ENCODE measurements at regions not wholly inside any gene's neighbourhood (a gene's known extent, or its start where the extent isn't known, plus 50 kb on each side); places are given as distances from the start of the nearest gene placed in this dataset.

- DNase-seq, result no peak
These were observed 272.4 kb upstream of the MYO3A start for GRCh38 chr10:25661632-25662031.

DNA sequence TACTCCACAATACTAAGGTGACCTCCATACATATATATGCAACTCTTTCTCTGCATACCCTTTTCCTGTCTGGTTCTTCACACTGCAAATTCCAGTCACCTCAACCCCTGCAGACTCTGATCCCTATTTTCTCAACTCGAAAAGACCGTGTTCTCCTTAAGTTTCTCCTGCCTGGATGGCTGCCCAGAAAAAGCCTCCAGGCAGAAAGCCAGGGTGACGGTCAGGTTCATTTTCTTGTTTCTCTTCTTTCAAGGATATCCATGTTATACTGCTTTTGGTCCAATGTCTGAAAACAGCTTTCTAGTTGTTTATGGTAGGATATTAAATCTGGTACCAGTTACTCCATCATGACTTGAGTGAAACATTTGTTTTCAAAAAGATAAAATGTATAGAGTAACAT is 267.8 kb upstream of the MYO3A start:
- DNase-seq, result no peak

DNA sequence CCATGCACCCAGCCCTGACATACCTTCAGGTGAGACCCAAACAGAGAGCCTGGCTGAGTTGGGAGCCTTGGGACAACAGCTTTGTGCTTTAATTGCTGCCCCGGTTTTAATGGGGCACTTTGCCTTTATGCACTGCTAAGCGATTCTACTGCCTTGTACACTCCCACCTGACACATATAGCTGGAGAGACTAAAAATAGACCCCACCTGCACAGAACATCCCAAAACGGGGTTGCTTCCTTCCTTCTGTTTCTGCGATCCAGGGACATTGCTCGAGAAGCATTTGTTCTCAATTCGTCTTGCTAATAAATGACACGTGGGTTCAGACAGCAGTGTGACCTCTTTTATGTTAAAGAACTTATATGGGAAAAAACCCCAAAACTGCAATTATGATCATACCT is 258.8 kb upstream of the MYO3A start:
- no peak for DNase-seq

DNA sequence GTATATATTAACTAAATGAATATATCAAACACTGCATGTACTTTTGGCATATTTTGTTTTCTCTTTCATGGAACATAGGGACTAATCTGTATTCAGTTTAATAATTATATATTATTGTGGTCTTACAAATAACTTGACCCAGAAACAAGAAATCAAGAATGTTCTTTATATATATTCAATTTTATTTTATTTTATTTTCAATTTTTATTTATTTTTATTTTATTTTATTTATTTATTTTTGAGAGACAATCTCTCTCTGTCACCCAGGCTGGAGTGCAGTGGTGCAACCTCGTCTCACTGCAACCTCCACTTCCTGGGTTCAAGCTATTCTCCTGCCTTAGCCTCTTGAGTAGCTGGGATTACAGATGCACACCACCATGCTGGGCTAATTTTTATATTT is 258.4 kb upstream of the MYO3A start:
- DNase-seq, result no peak

GRCh38 chr10:25678220-25678619 is 255.8 kb upstream of the MYO3A start:
- DNase-seq, result no peak

DNA sequence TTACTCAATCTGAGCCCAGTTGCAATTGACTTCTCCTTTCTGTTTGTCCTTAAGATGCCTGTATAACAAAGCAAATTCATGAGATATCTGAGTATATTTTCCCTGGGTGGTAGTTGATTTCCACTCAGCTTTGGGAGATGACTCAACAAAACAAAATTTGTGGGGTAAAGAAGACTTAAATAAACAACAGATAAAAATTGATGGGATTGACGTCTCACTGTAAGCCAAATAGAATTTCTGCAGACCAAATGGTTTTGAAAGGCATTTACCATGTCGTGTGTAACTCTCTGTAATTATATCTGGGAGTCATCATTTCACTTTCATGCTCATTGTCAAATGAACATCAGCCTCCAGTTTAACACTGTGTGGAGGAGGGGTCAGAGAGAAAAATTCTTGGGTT is 255.4 kb upstream of the MYO3A start:
- no peak for DNase-seq

GRCh38 chr10:25682203-25682851 is 251.7 kb upstream of the MYO3A start:
- DNase-seq, result no peak

- DNase-seq, result no peak
These were observed 250.7 kb upstream of the MYO3A start for GRCh38 chr10:25683344-25683743.

DNA sequence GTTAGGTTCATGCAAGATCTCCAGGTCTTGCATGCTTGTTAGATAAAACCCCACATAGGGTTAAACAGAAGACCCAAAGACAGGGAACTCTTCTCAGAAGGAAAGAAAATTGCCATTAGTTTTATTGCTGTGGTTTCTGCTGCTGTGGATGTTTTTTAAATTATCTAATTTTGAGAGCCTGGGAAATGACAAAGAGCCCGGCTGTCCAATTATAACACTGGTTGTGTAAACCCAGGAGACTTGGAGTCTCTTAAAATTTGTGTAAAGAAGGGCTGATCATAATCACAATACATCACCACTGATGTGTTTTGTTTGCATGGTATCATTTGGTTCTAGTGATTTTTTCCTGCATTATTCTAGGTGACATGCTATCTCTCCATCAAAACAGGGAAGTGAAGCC is 246.5 kb upstream of the MYO3A start:
- no peak for DNase-seq

GRCh38 chr10:25689346-25690100 is 244.5 kb upstream of the MYO3A start:
- no peak for DNase-seq

GRCh38 chr10:25692761-25693160 is 241.3 kb upstream of the MYO3A start:
- DNase-seq, result no peak

DNA sequence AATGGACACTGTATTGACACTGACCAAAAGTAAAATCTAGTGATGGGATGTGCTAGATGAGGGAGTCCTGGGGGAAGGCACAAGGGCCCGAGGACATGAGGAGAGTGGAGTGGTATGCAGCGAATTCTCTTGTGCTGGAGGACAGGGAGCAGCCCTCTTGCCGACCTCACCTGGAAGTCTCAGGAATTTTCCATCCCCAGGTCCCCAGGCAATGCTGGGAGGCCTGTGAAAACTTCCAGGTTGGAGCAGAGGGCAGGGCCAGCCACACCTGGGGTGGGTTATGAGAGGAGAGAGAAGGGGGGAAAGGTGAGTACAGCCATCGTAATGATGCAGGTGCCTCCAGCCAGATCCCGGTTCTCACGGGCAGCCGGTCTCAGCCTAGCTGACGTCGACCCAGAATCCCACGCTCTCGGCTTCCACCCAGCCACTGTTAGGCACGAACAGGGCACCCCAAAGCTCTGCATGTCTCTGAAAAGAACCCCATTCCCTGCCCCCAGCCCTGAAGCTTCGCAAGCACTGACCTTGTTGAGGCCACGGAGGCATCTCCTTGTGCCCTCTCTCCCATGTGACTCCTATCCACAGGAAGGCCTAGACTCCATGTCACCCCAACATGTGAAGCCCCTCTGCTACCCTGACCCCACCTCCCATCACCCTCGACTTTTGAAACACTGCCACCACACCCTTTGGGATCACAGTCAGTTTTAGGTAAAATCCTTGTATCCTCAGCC is 239.7 kb upstream of the MYO3A start:
- DNase-seq, result no peak

DNA sequence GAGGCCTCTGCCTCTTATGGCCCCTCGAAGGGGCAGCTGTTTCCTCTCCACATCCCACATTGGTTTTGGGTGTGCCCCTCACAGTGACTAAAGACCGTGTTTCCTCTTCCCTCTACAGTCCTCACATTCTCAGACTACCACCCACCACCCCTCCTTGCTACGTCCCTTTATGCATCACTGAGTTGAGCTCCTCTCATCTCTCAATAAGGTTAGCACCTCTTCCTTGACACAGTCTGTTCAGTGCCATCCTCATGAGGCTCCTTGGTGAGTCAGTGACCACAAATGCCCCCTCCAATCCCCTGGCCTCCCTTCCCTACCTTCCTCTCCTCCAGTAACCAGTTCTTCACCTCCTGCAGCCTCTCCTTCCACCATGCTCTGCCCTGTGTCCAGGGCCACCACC is 239.1 kb upstream of the MYO3A start:
- DNase-seq, result no peak

DNA sequence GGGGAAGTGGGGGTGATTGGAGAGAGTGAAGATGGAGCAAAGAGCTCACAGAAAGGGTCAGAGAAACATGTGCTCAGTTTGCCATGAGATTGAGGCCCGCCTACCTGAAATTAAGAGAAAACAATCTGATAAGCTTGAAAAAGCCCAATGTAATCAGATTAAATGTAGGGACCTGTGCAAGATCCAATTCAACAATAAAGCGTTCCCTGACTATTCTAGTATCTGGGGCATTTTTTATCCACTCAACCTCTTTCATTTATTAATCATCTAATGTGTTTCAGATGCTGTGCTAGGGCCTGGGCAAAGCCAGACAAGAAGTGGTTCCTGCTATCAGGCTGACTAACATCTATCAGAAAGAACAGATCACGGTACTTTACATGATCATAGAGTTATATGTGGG is 238.4 kb upstream of the MYO3A start:
- no peak for DNase-seq

DNA sequence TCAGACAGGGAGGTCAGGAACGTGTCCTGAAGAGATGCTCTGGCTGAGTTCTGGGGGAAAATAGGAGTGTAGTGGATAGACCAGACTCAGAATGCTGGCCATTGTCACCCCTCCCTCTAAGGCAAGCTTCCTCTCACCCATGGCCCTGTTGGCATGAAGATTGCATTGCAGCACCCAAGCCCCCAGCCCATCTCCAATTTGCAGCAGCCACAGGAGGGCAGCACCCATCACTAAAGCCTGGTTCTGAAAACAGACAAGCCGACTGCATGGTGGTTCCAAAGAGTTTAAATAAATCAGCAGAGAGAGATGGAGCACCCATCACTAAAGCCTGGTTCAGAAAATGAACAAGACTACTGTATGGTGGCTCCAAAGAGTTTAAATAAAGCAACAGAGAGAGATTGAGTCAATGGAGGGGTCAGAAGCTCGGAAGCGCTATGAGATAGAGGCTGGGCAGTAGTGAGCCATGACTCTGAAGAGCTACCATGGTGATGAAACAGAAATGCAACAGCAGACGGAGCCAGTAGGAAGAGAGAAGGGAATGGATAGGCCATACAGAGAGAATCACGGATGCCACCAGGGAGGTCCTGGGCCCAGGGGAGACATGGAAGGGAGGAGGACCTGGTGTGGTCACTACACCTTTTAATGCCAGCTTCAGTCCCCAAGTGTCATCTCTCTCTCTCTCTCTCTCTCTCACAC is 237.9 kb upstream of the MYO3A start:
- DNase-seq, result no peak

GRCh38 chr10:25697412-25697811 is 236.6 kb upstream of the MYO3A start:
- no peak for DNase-seq

DNA sequence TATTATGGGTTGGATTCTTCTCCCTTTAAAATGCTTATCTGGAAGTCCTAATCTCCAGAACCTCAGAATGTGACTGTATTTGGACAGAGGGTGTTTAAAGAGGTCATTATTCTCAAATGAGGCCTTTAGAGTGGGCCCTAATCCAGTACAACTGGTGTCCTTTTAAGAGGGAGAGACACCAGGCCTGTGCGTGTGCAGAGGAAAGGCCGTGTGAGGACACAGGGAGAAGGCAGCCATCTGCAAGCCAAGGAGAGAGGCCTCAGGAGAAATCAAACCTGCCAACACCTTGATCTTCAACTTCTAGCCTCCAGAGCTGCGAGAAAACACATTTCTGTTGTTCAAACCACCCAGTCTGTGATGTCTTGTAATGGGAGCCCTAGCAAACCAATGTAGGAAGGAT is 235.4 kb upstream of the MYO3A start:
- no peak for DNase-seq

- DNase-seq, result no peak
These were observed 234.4 kb upstream of the MYO3A start for GRCh38 chr10:25699631-25700030.

GRCh38 chr10:25701652-25702051 is 232.4 kb upstream of the MYO3A start:
- no peak for DNase-seq

DNA sequence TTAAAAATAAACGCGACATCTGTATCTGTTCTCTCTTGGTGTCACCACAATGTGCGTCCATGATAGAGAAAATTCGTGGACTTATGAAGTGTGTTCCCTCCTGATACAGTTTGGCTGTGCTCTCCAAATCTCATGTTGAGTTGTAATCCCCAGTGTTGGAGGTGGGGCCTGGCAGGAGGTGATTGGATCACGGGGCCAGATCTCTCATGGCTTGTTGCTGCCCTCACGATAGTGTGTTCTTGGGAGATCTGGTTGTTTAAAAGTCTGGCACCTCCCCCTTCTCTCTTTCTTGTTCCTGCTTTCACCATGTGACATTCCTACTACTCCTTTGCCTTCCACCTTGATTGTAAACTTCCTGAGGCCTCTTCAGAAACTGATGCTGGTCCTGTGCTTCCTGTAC is 229.4 kb upstream of the MYO3A start:
- no peak for DNase-seq

GRCh38 chr10:25707572-25707971 is 226.5 kb upstream of the MYO3A start:
- DNase-seq, result no peak

- DNase-seq, result no peak
These were observed 225.9 kb upstream of the MYO3A start for GRCh38 chr10:25707976-25708671.

DNA sequence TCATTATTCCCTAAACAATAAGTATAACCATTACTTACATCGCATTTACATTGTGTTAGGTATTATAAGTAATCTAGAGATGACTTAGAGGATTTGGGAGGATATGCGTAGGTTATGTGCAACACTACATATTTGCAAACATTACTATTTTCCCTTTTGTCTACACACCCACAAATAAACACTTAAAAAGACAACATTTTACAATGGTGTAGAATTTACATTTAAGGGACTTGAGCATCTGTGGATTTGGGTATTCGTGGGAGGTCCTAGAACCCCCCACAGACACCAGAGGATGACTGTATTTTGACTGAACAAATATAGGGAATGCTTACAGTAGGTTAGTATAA is 220.2 kb upstream of the MYO3A start:
- no peak for DNase-seq

Measured in GOT3 (cell line).